Spleen (tissue), 11 donors: ENCODE measurements at regions not wholly inside any gene's neighbourhood (a gene's known extent, or its start where the extent isn't known, plus 50 kb on each side); places are given as distances from the start of the nearest gene placed in this dataset.

Source experiments
- DNase-seq: peaks from one replicate; pipeline ENCODE4 v3.0.0-alpha.2; 2020
- H3K27ac ChIP-seq, 8 donors: fragments of 200-600 bp; sonication (generic) in 7 of 8; 1 replicate in 4 of 8; 2 replicates in 4 of 8; pipeline versions ENCODE4 v1.5.0 to v1.8.0; 2016 to 2021; ENCODE audit warnings: inconsistent platforms in 4 of 8, mild to moderate bottlenecking in 4 of 8, moderate library complexity in 1 of 8
- H3K27me3 ChIP-seq, 7 donors: fragments of 200-600 bp; sonication (generic) in 6 of 7; replicated peaks in 1 of 7; 1 replicate in 4 of 7; 2 replicates in 3 of 7; pipeline versions ENCODE4 v1.5.0 to v1.8.0; 2016 to 2021; ENCODE audit warnings: inconsistent platforms in 3 of 7, mild to moderate bottlenecking in 1 of 7
- H3K36me3 ChIP-seq, 6 donors: fragments of 200-600 bp; sonication (generic) in 5 of 6; 1 replicate in 4 of 6; 2 replicates in 2 of 6; pipeline versions ENCODE4 v1.5.0 to v1.8.0; 2016 to 2021; ENCODE audit warnings: inconsistent platforms in 2 of 6
- H3K4me1 ChIP-seq, 6 donors: fragments of 200-600 bp; sonication (generic) in 5 of 6; 1 replicate in 3 of 6; 2 replicates in 3 of 6; pipeline versions ENCODE4 v1.5.0 to v1.8.0; 2016 to 2021; ENCODE audit warnings: inconsistent platforms in 3 of 6
- H3K4me3 ChIP-seq, 8 donors: fragments of 200-600 bp; sonication (generic) in 7 of 8; 1 replicate in 4 of 8; 2 replicates in 4 of 8; pipeline versions ENCODE4 v1.5.0 to v1.8.0; 2016 to 2021; ENCODE audit warnings: inconsistent platforms in 4 of 8, mild to moderate bottlenecking in 4 of 8, moderate library complexity in 2 of 8
- H3K9me3 ChIP-seq, 8 donors: fragments of 200-600 bp; sonication (generic) in 7 of 8; 1 replicate in 4 of 8; 2 replicates in 4 of 8; pipeline versions ENCODE4 v1.5.0 to v1.8.0; 2016 to 2021; ENCODE audit warnings: inconsistent platforms in 4 of 8
- POLR2A ChIP-seq, 3 donors: fragments of 450-650 bp; IDR thresholded peaks; one replicate each; pipeline ENCODE4 v1.5.1; 2017; ENCODE audit warnings: antibody characterized with exemption in 3 of 3, mild to moderate bottlenecking in 1 of 3
- POLR2AphosphoS5 ChIP-seq, 3 donors: sonication (generic); formaldehyde crosslinking; IDR thresholded peaks; one replicate each; pipeline ENCODE4 v1.5.1; 2017; ENCODE audit warnings: antibody characterized with exemption in 3 of 3
- WGBS, 5 donors: extraction: QIAGEN DNeasy Blood & Tissue Kit in 3 of 5; methylation state at CpG; one replicate each; pipeline versions ENCODE4 v1.1.5 to v1.1.7; 2013 to 2018; 5-methylcytosine and 5-hydroxymethylcytosine counted together
- intact Hi-C: fragments of 100-400 bp; cut with DNase I; formaldehyde crosslinking; loops from one replicate; pipeline ENCODE4 v1.15.0; 2023; ENCODE audit warnings: low total_unique reads
- TF ChIP-seq, protein P1 (sequence below), 11 experiments: fragments of 200-600 bp in 7 of 11; fragments of 450-650 bp in 4 of 11; sonication (generic) in 4 of 11; IDR thresholded peaks in 8 of 11; conservative IDR thresholded peaks in 3 of 11; 1 replicate in 7 of 11; 2 replicates in 4 of 11; pipeline versions ENCODE4 v1.4.0 to v1.8.0; 2016 to 2021; ENCODE audit warnings: antibody characterized with exemption in 11 of 11, inconsistent platforms in 4 of 11, mild to moderate bottlenecking in 1 of 11
- donor health status: healthy with polysubstance abuse.
- donor health status: DM: no; HTN: no; CAD: no; lungs with moderate emphysema.
- donor health status: DM: no; HTN: no; CAD: no.
- donor health status: Bipolar disorder and iron deficiency.
- donor health status: healthy.
- donor health status: DM: no; HTN: no; CAD: no.
- donor health status: DM: yes; HTN: yes; CAD: no.

DNA sequence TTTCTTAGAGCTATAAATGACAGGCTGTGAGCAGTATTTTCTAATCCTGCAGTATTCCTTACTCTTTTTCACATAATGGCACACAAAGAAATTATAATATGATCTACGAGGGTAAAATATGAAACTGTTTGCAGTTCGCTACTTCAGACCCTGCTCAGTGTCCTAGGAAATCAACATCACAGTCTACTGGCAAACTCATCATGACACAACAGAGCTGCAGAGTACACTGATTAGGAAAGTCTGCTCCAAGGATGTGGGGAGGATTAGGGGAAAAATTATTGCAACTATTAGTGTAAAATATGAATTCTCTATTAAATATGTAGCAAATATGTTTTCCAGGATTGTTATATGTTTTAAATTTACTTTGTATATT, 149.2 kb upstream of the REG3G start:
- no peaks in the 10 kb centered on the region for H3K27me3 ChIP-seq
- H3K9me3 ChIP-seq = no peaks in the 10 kb centered on the region
- H3K4me3 ChIP-seq = no peak overlapping the region
- no peaks in the 10 kb centered on the region for H3K4me1 ChIP-seq
- H3K36me3 ChIP-seq = no peaks in the 10 kb centered on the region
- DNase-seq = no peak
- 65 to 93% (median 76%) methylated on average over 2 of the region's 2 CpGs for WGBS, 5 donors
- TF ChIP-seq POLR2A (IDR thresholded peaks at IDR 0.05) (no peak), POLR2AphosphoS5 (IDR thresholded peaks at IDR 0.05) (no peak)
- TF ChIP-seq, protein P1, sequence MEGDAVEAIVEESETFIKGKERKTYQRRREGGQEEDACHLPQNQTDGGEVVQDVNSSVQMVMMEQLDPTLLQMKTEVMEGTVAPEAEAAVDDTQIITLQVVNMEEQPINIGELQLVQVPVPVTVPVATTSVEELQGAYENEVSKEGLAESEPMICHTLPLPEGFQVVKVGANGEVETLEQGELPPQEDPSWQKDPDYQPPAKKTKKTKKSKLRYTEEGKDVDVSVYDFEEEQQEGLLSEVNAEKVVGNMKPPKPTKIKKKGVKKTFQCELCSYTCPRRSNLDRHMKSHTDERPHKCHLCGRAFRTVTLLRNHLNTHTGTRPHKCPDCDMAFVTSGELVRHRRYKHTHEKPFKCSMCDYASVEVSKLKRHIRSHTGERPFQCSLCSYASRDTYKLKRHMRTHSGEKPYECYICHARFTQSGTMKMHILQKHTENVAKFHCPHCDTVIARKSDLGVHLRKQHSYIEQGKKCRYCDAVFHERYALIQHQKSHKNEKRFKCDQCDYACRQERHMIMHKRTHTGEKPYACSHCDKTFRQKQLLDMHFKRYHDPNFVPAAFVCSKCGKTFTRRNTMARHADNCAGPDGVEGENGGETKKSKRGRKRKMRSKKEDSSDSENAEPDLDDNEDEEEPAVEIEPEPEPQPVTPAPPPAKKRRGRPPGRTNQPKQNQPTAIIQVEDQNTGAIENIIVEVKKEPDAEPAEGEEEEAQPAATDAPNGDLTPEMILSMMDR (IDR thresholded peaks at IDR 0.05 in 8 of 11, conservative IDR thresholded peaks at IDR 0.05 in 3 of 11) = no peak
- no peak overlapping the region for H3K27ac ChIP-seq
- intact Hi-C loops = no loop called here

DNA sequence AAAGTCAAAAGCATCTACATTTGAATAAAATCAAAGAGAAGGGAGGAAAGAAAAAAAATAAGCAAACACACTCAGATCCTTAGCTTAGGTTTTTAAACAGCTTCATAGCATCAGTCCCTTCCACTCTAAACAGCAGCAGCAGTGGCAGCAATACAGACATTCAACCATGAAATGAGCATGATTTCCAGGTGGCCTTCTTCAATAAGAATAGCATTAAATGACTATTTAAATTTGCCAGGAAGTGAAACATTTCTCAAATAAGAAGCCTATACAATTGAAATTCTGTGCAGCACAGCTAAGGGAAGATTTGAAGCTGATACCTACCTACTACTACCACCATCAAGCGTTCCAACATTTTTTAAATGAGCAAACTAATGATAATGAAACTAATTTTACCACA, 138.1 kb upstream of the REG3G start:
- no peaks in the 10 kb centered on the region for H3K36me3 ChIP-seq
- intact Hi-C loops = no loop called here
- H3K4me1 ChIP-seq = no peaks in the 10 kb centered on the region
- no peaks in the 10 kb centered on the region for H3K9me3 ChIP-seq
- TF ChIP-seq POLR2AphosphoS5 (IDR thresholded peaks at IDR 0.05) (no peak), POLR2A (IDR thresholded peaks at IDR 0.05) (no peak)
- TF ChIP-seq, protein P1 (IDR thresholded peaks at IDR 0.05 in 8 of 11, conservative IDR thresholded peaks at IDR 0.05 in 3 of 11) = no peak
- DNase-seq = no peak
- WGBS, 5 donors = 69 to 90% (median 75%) methylated on average over 1 of the region's 1 CpG
- no peaks in the 10 kb centered on the region for H3K27me3 ChIP-seq
- no peak overlapping the region for H3K27ac ChIP-seq
- H3K4me3 ChIP-seq = no peak overlapping the region

DNA sequence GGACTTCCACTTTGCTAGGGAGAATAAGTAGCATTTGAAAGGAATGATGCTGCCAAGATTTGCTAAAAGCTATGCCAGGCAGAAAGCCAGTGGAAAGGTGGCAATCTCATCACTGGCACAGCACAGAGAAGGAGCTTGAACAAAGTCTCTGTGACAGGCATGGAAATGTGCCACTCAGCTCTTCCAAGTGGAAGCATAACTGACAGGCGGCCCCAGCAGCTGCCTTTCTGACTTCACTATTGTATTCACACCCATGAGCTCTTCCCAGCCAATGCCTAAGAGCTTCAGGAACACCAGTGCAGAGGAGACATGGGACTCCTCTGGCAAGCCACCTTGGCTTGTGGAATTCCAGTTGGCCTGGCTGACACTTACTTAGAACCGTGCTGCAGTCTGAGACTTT, 134.6 kb upstream of the REG3G start:
- H3K4me1 ChIP-seq = no peaks in the 10 kb centered on the region
- WGBS, 5 donors = 65 to 81% (median 76%) methylated on average over 2 of the region's 2 CpGs
- no peaks in the 10 kb centered on the region for H3K27me3 ChIP-seq
- no peaks in the 10 kb centered on the region for H3K9me3 ChIP-seq
- intact Hi-C loops = no loop called here
- no peaks in the 10 kb centered on the region for H3K36me3 ChIP-seq
- DNase-seq = no peak
- no peak overlapping the region for H3K4me3 ChIP-seq
- no peak overlapping the region for H3K27ac ChIP-seq
- TF ChIP-seq POLR2AphosphoS5 (IDR thresholded peaks at IDR 0.05) (no peak), POLR2A (IDR thresholded peaks at IDR 0.05) (no peak)
- TF ChIP-seq, protein P1 (IDR thresholded peaks at IDR 0.05 in 8 of 11, conservative IDR thresholded peaks at IDR 0.05 in 3 of 11) = no peak

DNA sequence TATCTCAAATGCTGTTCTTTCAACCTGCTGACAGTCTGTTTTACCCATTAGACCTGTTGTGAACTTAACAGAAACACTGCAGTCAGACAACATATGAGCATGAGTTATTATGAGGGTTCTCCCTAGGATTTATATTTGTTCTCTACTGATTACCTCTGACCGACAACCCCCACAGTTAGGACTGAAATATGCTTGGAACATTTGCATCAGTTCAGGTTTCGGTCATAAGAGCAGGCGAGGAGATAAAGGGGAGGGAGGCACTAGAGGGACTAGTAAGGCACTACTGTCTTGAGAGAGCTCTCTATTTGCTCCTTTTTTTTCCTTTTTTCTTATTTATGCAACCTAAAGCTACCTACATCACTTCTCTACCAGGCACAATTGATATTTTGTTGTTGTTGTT, 133.2 kb upstream of the REG3G start:
- no peaks in the 10 kb centered on the region for H3K9me3 ChIP-seq
- intact Hi-C loops = no loop called here
- 83 to 94% (median 88%) methylated on average over 3 of the region's 3 CpGs for WGBS, 5 donors
- H3K4me3 ChIP-seq = no peak overlapping the region
- TF ChIP-seq, protein P1 (IDR thresholded peaks at IDR 0.05 in 8 of 11, conservative IDR thresholded peaks at IDR 0.05 in 3 of 11) = no peak
- TF ChIP-seq POLR2AphosphoS5 (IDR thresholded peaks at IDR 0.05) (no peak), POLR2A (IDR thresholded peaks at IDR 0.05) (no peak)
- H3K27ac ChIP-seq = no peak overlapping the region
- H3K4me1 ChIP-seq = no peaks in the 10 kb centered on the region
- DNase-seq = no peak
- H3K27me3 ChIP-seq = no peaks in the 10 kb centered on the region
- no peaks in the 10 kb centered on the region for H3K36me3 ChIP-seq
